GM12878 (cell line): ENCODE measurements at regions not wholly inside any gene's neighbourhood (a gene's known extent, or its start where the extent isn't known, plus 50 kb on each side); places are given as distances from the start of the nearest gene placed in this dataset.

Experiments
- ATAC-seq: fragments of 200-7000 bp; cut with Tn5 transposase; 3 replicates; pipeline ENCODE4 v1.9.1; 2020; ENCODE audit warnings: mild to moderate bottlenecking, moderate library complexity
- BruUV-seq: library from RNA; stranded (reverse); fragments of 400-500 nt; replicated peaks from 2 replicates; lab custom pipeline; 2021; lab: Mats Ljungman, UMichigan
- CTCF ChIA-PET: fragments of 300-600 bp; sonication (Branson Sonifier 250); formaldehyde crosslinking; extraction: SDS; loops from one replicate; lab custom pipeline; 2021; ENCODE audit warnings: inconsistent platforms; lab: Yijun Ruan, JAX
- POLR2A ChIA-PET: fragments of 350-600 bp; formaldehyde crosslinking; extraction: SDS; loops from one replicate; lab custom pipeline; 2021; ENCODE audit warnings: inconsistent platforms; lab: Charles Lee
- RAD21 ChIA-PET: fragments of 300-600 bp; sonication (Branson Sonifier 250); formaldehyde crosslinking; loops from one replicate; lab custom pipeline; 2023; ENCODE audit warnings: antibody characterized with exemption; ENCODE audit not compliant: unreplicated experiment; lab: Charles Lee
- SMC1A ChIA-PET: fragments of 300-600 bp; sonication (Branson Sonifier 250); formaldehyde crosslinking; loops from one replicate; lab custom pipeline; 2023; ENCODE audit not compliant: unreplicated experiment, uncharacterized antibody; lab: Charles Lee
- DNase-seq: peaks from one replicate; pipeline ENCODE4 v3.0.0-alpha.2; 2011; ENCODE audit warnings: low read depth, low spot score
- FAIRE-seq: peaks from 3 replicates; lab custom pipeline; 2011; peaks lifted over from hg19 to GRCh38; lab: Jason Lieb, UNC
- H2AFZ ChIP-seq: 2 replicates; pipeline ENCODE4 v1.6.0; 2011; ENCODE audit warnings: low read depth, low read length, control low read depth; ENCODE audit not compliant: control insufficient read depth
- H3K27ac ChIP-seq: 2 replicates; pipeline ENCODE4 v1.5.1; 2011; ENCODE audit warnings: control low read depth; ENCODE audit not compliant: control insufficient read depth, insufficient read depth
- H3K27me3 ChIP-seq, 2 experiments: replicated peaks in 1 of 2; 2 replicates each; pipeline versions ENCODE4 v1.6.0 to v1.6.1; 2011; ENCODE audit warnings: low read length in 1 of 2; ENCODE audit not compliant: control insufficient read depth in 2 of 2, insufficient read depth in 2 of 2
- H3K36me3 ChIP-seq, 2 experiments: 2 replicates each; pipeline ENCODE4 v1.5.1; 2011; ENCODE audit warnings: low read length in 1 of 2; ENCODE audit not compliant: control insufficient read depth in 2 of 2, insufficient read depth in 2 of 2
- H3K4me1 ChIP-seq: 2 replicates; pipeline ENCODE4 v1.6.1; 2011; ENCODE audit warnings: mild to moderate bottlenecking, low read length, moderate library complexity, mixed read lengths; ENCODE audit not compliant: control insufficient read depth, insufficient read depth
- H3K4me2 ChIP-seq: 2 replicates; pipeline ENCODE4 v1.6.0; 2011; ENCODE audit warnings: control low read depth; ENCODE audit not compliant: control insufficient read depth, insufficient read depth
- H3K4me3 ChIP-seq: fragments of 200-600 bp; sonication (generic); 2 replicates; pipeline ENCODE4 v1.5.1; 2016
- H3K79me2 ChIP-seq: 2 replicates; pipeline ENCODE4 v1.6.0; 2011; ENCODE audit warnings: low read length; ENCODE audit not compliant: control insufficient read depth, insufficient read depth
- H3K9ac ChIP-seq: 2 replicates; pipeline ENCODE4 v1.8.0; 2011; ENCODE audit warnings: low read length, control low read depth, mixed read lengths; ENCODE audit not compliant: control insufficient read depth, insufficient read depth
- H3K9me3 ChIP-seq: replicated peaks from 3 replicates; pipeline ENCODE4 v1.5.1; 2011; ENCODE audit warnings: mild to moderate bottlenecking, low read length; ENCODE audit not compliant: control insufficient read depth, insufficient read depth
- H4K20me1 ChIP-seq: 2 replicates; pipeline ENCODE4 v1.6.0; 2011; ENCODE audit not compliant: control insufficient read depth, insufficient read depth
- BHLHE40 ChIP-seq, 2 experiments: fragments of 450-650 bp in 1 of 2; IDR thresholded peaks; 2 replicates each; pipeline ENCODE4 v1.6.1; 2011 to 2017; ENCODE audit warnings: low read depth in 2 of 2, borderline replicate concordance in 1 of 2, improper control_type of control experiment in 1 of 2, low read length in 1 of 2, mild to moderate bottlenecking in 1 of 2
- KAT2A ChIP-seq: conservative IDR thresholded peaks from 2 replicates; pipeline ENCODE4 v1.6.1; 2011; ENCODE audit warnings: low read depth, low read length; ENCODE audit not compliant: control insufficient read depth
- NFYB ChIP-seq: IDR thresholded peaks from 2 replicates; pipeline ENCODE4 v1.6.1; 2011; ENCODE audit warnings: low read depth, mild to moderate bottlenecking, low read length, improper control_type of control experiment, moderate library complexity; ENCODE audit not compliant: insufficient read depth
- RFX5 ChIP-seq: IDR thresholded peaks from 2 replicates; pipeline ENCODE4 v1.6.1; 2011; ENCODE audit warnings: low read depth, low read length, improper control_type of control experiment
- TAF1 ChIP-seq: IDR thresholded peaks from 2 replicates; pipeline ENCODE4 v1.6.1; 2011; ENCODE audit warnings: mild to moderate bottlenecking, low read depth, low read length, borderline replicate concordance
- TBL1XR1 ChIP-seq: IDR thresholded peaks from 2 replicates; pipeline ENCODE4 v1.6.1; 2012; ENCODE audit warnings: low read depth, low read length, improper control_type of control experiment
- TCF7 ChIP-seq: IDR thresholded peaks from 2 replicates; pipeline ENCODE4 v1.6.1; 2014; ENCODE audit warnings: antibody characterized with exemption, borderline replicate concordance
- YY1 ChIP-seq: IDR thresholded peaks from 2 replicates; pipeline ENCODE4 v1.6.1; 2011; ENCODE audit warnings: low read depth, mild to moderate bottlenecking, low read length
- WGBS: methylation state at CpG from one replicate; pipeline ENCODE4 v1.1.6; 2016; ENCODE audit warnings: low lambda C conversion rate; ENCODE audit not compliant: insufficient replicate concordance, insufficient coverage; ENCODE audit errors: missing lambda C conversion rate; 5-methylcytosine and 5-hydroxymethylcytosine counted together
- in situ Hi-C: fragments of 300-500 bp; cut with MboI; formaldehyde crosslinking; loops from 9 replicates; pipeline ENCODE4 v1.14.3; 2018; ENCODE audit warnings: mixed read lengths
- intact Hi-C: fragments of 100-400 bp; cut with micrococcal nuclease; formaldehyde crosslinking; loops from one replicate; pipeline ENCODE4 v1.14.2; 2022; ENCODE audit not compliant: unreplicated experiment
- TF ChIP-seq, protein P1 (sequence below): fragments of 450-650 bp; IDR thresholded peaks from 2 replicates; pipeline ENCODE4 v1.6.1; 2017; ENCODE audit warnings: mild to moderate bottlenecking, moderate library complexity

GRCh38 chr7:12053561-12053960 is 157.5 kb upstream of the TMEM106B start:
- DNase-seq, result no peak
- no peak for ATAC-seq
- WGBS, result 35% methylated on average over 5 of the region's 5 CpGs
- no peak for FAIRE-seq
- no TSS peak for BruUV-seq
- no peak overlapping the region for H3K4me3 ChIP-seq
- H3K36me3 ChIP-seq, result no peaks in the 10 kb centered on the region
- no peak overlapping the region for H3K9ac ChIP-seq
- no peaks in the 10 kb centered on the region for H4K20me1 ChIP-seq
- no peaks in the 10 kb centered on the region for H3K9me3 ChIP-seq
- SMC1A ChIA-PET, result interaction anchor here (0.5 to 1.6 kb wide), 2 partner anchors 9 to 1382 kb away, joined by 3 read pairs; no protein-coding TSS in a partner anchor
- H3K27me3 ChIP-seq, result no peaks in the 10 kb centered on the region
- CTCF ChIA-PET, result interaction anchor here (1.2 kb wide), 1 partner anchor 269 kb away, joined by 3 read pairs; no protein-coding TSS in a partner anchor
- POLR2A ChIA-PET, result no interaction called here
- H3K4me2 ChIP-seq, result no peak overlapping the region
- in situ Hi-C loops, result loop anchor here (25.0 kb wide), 1 partner anchor 434 kb away; no protein-coding TSS in a partner anchor
- intact Hi-C loops, result no loop called here
- H3K27ac ChIP-seq, result no peak overlapping the region
- RAD21 ChIA-PET, result no interaction called here
- no peak overlapping the region for H2AFZ ChIP-seq
- no peaks in the 10 kb centered on the region for H3K4me1 ChIP-seq
- TF ChIP-seq, protein P1, sequence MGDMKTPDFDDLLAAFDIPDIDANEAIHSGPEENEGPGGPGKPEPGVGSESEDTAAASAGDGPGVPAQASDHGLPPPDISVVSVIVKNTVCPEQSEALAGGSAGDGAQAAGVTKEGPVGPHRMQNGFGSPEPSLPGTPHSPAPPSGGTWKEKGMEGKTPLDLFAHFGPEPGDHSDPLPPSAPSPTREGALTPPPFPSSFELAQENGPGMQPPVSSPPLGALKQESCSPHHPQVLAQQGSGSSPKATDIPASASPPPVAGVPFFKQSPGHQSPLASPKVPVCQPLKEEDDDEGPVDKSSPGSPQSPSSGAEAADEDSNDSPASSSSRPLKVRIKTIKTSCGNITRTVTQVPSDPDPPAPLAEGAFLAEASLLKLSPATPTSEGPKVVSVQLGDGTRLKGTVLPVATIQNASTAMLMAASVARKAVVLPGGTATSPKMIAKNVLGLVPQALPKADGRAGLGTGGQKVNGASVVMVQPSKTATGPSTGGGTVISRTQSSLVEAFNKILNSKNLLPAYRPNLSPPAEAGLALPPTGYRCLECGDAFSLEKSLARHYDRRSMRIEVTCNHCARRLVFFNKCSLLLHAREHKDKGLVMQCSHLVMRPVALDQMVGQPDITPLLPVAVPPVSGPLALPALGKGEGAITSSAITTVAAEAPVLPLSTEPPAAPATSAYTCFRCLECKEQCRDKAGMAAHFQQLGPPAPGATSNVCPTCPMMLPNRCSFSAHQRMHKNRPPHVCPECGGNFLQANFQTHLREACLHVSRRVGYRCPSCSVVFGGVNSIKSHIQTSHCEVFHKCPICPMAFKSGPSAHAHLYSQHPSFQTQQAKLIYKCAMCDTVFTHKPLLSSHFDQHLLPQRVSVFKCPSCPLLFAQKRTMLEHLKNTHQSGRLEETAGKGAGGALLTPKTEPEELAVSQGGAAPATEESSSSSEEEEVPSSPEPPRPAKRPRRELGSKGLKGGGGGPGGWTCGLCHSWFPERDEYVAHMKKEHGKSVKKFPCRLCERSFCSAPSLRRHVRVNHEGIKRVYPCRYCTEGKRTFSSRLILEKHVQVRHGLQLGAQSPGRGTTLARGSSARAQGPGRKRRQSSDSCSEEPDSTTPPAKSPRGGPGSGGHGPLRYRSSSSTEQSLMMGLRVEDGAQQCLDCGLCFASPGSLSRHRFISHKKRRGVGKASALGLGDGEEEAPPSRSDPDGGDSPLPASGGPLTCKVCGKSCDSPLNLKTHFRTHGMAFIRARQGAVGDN, result no peak
- TF ChIP-seq TCF7 (no peak), TAF1 (no peak), BHLHE40 (IDR thresholded peaks at IDR 0.05; ENCODE audit: borderline replicate concordance in 1 of 2, low read depth in 2 of 2, low read length in 1 of 2) (no peak), RFX5 (no peak), NFYB (no peak), KAT2A (no peak), YY1 (no peak), TBL1XR1 (no peak)
- TF ChIP-seq, all 136 proteins: peak for 0
- no peaks in the 10 kb centered on the region for H3K79me2 ChIP-seq
